Choroid plexus epithelial cell (primary cell): ENCODE measurements at regions not wholly inside any gene's neighbourhood (a gene's known extent, or its start where the extent isn't known, plus 50 kb on each side); places are given as distances from the start of the nearest gene placed in this dataset.

Experiments
- DNase-seq: peaks from one replicate; pipeline ENCODE4 v3.0.0-alpha.2; 2010; ENCODE audit warnings: low read depth
- H3K4me3 ChIP-seq: 2 replicates; pipeline ENCODE4 v1.5.1; 2011; ENCODE audit warnings: low read depth, mild to moderate bottlenecking, control low read depth, low read length, moderate library complexity
- CTCF ChIP-seq: conservative IDR thresholded peaks from 2 replicates; pipeline ENCODE4 v1.5.1; 2011; ENCODE audit warnings: low read depth, mild to moderate bottlenecking, control low read depth, inconsistent platforms, low read length, moderate library complexity

- no peak for DNase-seq
- no peak for TF ChIP-seq CTCF
- H3K4me3 ChIP-seq, result no peak overlapping the region
Measured at GRCh38 chr11:70574725-70575347, 176.5 kb downstream of the CTTN start.

- H3K4me3 ChIP-seq, result no peak overlapping the region
- no peak for TF ChIP-seq CTCF
- no peak for DNase-seq
Measured at GRCh38 chr11:70575396-70576060, 177.2 kb downstream of the CTTN start.

- no peak overlapping the region for H3K4me3 ChIP-seq
- no peak for DNase-seq
- no peak for TF ChIP-seq CTCF
Measured at GRCh38 chr11:70577258-70577603, 178.9 kb downstream of the CTTN start.

GRCh38 chr11:70577948-70578347, 179.6 kb downstream of the CTTN start:
- no peak overlapping the region for H3K4me3 ChIP-seq
- no peak for TF ChIP-seq CTCF
- no peak for DNase-seq

- H3K4me3 ChIP-seq, result no peak overlapping the region
- DNase-seq, result no peak
- no peak for TF ChIP-seq CTCF
Measured at GRCh38 chr11:70578371-70578770, 180.0 kb downstream of the CTTN start.

- H3K4me3 ChIP-seq, result no peak overlapping the region
- no peak for DNase-seq
- no peak for TF ChIP-seq CTCF
Measured at GRCh38 chr11:70578831-70579230, 180.5 kb downstream of the CTTN start.
